ENCODE measurements at regions not wholly inside any gene's neighbourhood (a gene's known extent, or its start where the extent isn't known, plus 50 kb on each side); places are given as distances from the start of the nearest gene placed in this dataset.

- no peaks in the 10 kb centered on the region for H3K9me3 Mint-ChIP-seq
- no peaks in the 10 kb centered on the region for H3K36me3 Mint-ChIP-seq (ENCODE audit: low read depth)
- no peak for DNase-seq (ENCODE audit: low read depth, low spot score)
- peaks cover 7% of the 10 kb centered on the region for H3K4me1 Mint-ChIP-seq
- H3K27me3 Mint-ChIP-seq (ENCODE audit: low read depth), result no peaks in the 10 kb centered on the region
- no peak overlapping the region for H3K4me3 Mint-ChIP-seq
- TF ChIP-seq CTCF (conservative IDR thresholded peaks at IDR 0.05), result no peak
- no peak overlapping the region for H3K27ac Mint-ChIP-seq (ENCODE audit: unreplicated experiment)
Observed at GRCh38 chr7:94250124-94250523, 144.6 kb upstream of the COL1A2 start.

GRCh38 chr7:94250987-94251386 lies 143.7 kb upstream of the COL1A2 start:
- no peaks in the 10 kb centered on the region for H3K9me3 Mint-ChIP-seq
- DNase-seq (ENCODE audit: low read depth, low spot score), result no peak
- H3K4me1 Mint-ChIP-seq, result peaks cover 7% of the 10 kb centered on the region
- no peak for TF ChIP-seq CTCF (conservative IDR thresholded peaks at IDR 0.05)
- H3K4me3 Mint-ChIP-seq, result no peak overlapping the region
- no peaks in the 10 kb centered on the region for H3K27me3 Mint-ChIP-seq (ENCODE audit: low read depth)
- H3K27ac Mint-ChIP-seq (ENCODE audit: unreplicated experiment), result no peak overlapping the region
- no peaks in the 10 kb centered on the region for H3K36me3 Mint-ChIP-seq (ENCODE audit: low read depth)

GRCh38 chr7:94252124-94252523 lies 142.6 kb upstream of the COL1A2 start:
- DNase-seq (ENCODE audit: low read depth, low spot score), result no peak
- Mint-ChIP-seq H3K36me3 (ENCODE audit: low read depth) (no peaks in the 10 kb centered on the region), H3K9me3 (no peaks in the 10 kb centered on the region), H3K27ac (ENCODE audit: unreplicated experiment) (no peak overlapping the region), H3K4me1 (no peaks in the 10 kb centered on the region), H3K4me3 (no peak overlapping the region), H3K27me3 (ENCODE audit: low read depth) (no peaks in the 10 kb centered on the region)
- TF ChIP-seq CTCF (conservative IDR thresholded peaks at IDR 0.05), result no peak

GRCh38 chr7:94252971-94253370 lies 141.7 kb upstream of the COL1A2 start:
- H3K4me3 Mint-ChIP-seq, result no peak overlapping the region
- TF ChIP-seq CTCF (conservative IDR thresholded peaks at IDR 0.05), result no peak
- DNase-seq (ENCODE audit: low read depth, low spot score), result no peak
- H3K9me3 Mint-ChIP-seq, result no peaks in the 10 kb centered on the region
- H3K27me3 Mint-ChIP-seq (ENCODE audit: low read depth), result no peaks in the 10 kb centered on the region
- H3K27ac Mint-ChIP-seq (ENCODE audit: unreplicated experiment), result no peak overlapping the region
- H3K4me1 Mint-ChIP-seq, result no peaks in the 10 kb centered on the region
- no peaks in the 10 kb centered on the region for H3K36me3 Mint-ChIP-seq (ENCODE audit: low read depth)

GRCh38 chr7:94253686-94254085 lies 141.0 kb upstream of the COL1A2 start:
- DNase-seq (ENCODE audit: low read depth, low spot score), result no peak
- no peak overlapping the region for H3K4me3 Mint-ChIP-seq
- no peaks in the 10 kb centered on the region for H3K27me3 Mint-ChIP-seq (ENCODE audit: low read depth)
- no peaks in the 10 kb centered on the region for H3K9me3 Mint-ChIP-seq
- no peaks in the 10 kb centered on the region for H3K36me3 Mint-ChIP-seq (ENCODE audit: low read depth)
- H3K27ac Mint-ChIP-seq (ENCODE audit: unreplicated experiment), result no peak overlapping the region
- no peak for TF ChIP-seq CTCF (conservative IDR thresholded peaks at IDR 0.05)
- peaks cover under 1% of the 10 kb centered on the region for H3K4me1 Mint-ChIP-seq
